HTR-8/SVneo (cell line): ENCODE measurements at regions not wholly inside any gene's neighbourhood (a gene's known extent, or its start where the extent isn't known, plus 50 kb on each side); places are given as distances from the start of the nearest gene placed in this dataset.
A peak's percentile ranks its signal among the peaks of the same experiment; 100 is the strongest.

Experiments
- DNase-seq: peaks from one replicate; pipeline ENCODE4 v3.0.0; 2011; ENCODE audit warnings: low spot score, mixed read lengths; ENCODE audit not compliant: insufficient read length
- FAIRE-seq: peaks from 2 replicates; lab custom pipeline; 2011; peaks lifted over from hg19 to GRCh38; lab: Jason Lieb, UNC

DNA sequence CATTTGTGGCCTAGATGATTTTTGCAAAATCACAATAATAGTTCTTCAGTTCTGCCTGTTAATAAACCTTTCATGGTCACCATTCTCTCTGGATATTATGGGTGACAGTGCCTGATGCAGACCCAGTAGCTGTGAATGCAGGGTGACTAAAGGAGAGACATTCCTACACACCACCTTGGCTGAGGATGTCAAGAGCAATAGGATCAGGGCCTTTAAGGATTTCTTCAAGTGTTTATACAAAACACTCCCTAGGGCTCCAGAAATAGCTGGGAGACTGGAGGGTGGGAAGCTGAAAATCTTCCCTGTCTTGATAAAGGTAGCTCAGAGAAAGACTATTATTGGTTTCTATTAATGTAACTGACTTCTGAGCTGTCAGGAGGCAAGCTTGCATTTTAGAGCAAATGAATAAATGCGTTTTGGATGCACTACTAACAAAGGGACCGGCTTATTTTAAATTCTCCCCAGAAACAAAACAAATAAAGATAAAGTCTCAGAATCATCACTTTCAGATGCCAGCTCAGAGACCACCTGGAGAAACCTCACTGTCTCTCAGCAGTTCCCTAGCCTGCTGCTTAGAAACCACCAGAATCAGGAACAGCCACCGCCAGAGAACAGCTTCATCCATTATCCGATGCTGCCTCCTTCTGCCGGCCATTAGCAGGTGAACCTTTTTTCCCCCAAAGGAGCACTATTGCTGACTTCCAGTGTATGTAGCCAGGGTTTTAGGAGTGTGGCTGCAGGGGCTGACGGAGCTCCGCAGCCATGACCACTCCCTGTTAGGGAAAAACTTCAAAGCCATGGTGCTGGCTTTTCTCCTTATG lies 171.4 kb upstream of the DYNLRB2 start:
- FAIRE-seq (no peak), DNase-seq (peak; percentile 39)

DNA sequence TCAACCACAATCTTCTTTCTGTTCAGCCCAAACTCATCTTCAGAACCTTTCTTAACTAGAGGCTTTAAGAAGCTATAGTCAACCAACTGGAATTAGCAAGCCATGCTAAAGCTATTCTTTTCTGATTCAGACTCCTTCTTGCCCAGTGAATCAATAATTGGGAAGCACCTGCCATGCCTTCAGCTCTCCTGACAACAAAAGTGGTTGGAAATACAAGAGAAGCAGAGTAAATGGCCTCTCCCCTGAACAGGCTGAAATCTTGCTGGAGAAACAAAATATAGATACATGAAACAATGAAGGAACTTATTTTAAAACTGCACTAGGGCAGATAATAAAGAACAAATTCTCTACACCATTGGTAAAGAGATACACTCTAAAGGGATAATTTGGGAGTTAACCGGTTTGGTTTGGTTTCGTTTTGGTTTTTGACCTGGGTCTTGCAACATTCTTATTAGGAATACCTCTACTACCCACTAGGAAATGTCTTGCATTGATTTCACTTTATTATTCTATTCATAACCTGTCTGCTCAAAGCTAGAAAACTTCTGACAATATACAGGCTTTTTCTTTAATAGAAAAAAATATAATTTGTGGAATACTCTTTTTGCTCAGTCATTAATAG lies 173.6 kb upstream of the DYNLRB2 start:
- FAIRE-seq (no peak), DNase-seq (no peak)

DNA sequence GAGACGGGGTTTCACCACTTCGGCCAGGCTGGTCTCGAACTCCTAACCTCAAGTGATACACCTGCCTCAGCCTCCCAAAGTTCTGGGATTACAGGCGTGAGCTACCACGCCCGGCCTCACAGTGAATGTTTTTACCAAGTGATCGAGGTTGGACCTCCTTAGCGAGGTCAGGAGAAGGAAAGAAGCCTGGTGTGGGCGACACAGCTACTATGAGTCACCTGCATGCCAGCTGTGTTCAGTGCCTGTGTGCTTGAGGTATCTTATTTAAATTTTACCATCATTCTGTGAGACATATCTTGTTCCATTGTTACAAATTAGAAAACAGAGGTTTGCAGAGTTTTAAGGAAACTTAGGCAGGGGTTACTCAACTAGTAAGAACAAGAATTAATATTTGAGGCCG lies 174.8 kb upstream of the DYNLRB2 start:
- no peak for FAIRE-seq
- DNase-seq = no peak

GRCh38 chr16:80362816-80363215 lies 178.0 kb upstream of the DYNLRB2 start:
- DNase-seq (no peak), FAIRE-seq (peak; percentile 26)

DNA sequence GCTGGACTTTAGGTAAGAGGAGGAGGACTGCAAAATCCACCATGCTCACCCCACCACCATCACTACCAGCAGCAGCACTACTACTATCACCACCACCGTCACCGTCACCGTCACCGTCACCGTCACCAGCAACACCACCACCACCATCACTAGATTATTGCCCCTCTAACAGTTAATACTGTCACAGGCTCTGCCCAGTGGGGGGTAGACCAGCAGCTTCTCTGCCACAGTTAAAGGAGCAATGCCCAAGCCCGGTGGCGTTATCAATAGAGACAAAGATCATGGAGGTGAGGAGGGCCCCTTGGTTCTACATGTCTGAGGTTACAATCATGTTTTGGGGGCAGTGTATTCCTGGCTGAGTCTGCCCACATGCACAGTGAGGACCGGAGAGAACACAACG lies 184.4 kb upstream of the DYNLRB2 start:
- FAIRE-seq (peak; percentile 57), DNase-seq (no peak)

DNA sequence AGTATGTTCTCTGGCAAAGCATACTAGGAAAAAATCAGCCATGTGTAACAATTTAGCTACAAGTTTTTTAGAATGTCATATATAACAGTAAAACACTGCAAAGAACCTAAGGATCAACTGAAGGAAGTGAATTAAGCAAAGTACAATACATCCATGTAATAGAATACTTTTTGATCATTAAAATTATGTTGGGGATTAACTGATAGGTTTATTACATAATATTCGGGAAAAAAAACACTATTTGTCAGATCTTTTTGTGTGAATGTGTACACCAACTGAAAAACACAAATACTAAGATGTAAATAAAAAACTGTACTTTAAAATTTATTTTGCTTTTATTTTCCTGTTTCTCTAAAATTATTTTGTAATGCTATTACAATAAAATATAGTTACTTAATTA lies 185.5 kb upstream of the DYNLRB2 start:
- FAIRE-seq (no peak), DNase-seq (no peak)

GRCh38 chr16:80350061-80350460 lies 190.7 kb upstream of the DYNLRB2 start:
- DNase-seq (no peak), FAIRE-seq (no peak)

DNA sequence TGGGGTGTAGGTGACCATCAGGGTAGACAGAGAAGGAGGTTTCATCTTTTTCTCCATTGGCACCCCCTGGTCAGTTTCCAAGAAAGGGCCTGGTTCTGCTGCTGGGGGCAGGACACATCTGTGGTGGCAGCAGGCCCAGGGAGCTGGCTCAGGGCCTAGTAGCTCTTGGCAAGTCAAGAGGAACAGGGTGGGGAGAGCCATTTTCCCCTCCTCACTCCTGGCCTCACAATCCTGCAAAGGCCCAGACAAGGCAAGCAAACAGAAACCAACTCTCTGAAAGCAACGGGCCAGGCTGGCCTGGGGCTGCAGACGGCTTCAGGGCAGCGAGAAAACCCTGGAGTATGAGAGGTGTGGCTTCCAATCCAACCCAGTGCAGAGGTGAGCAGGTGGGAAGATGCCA lies 192.9 kb upstream of the DYNLRB2 start:
- FAIRE-seq (no peak), DNase-seq (no peak)

DNA sequence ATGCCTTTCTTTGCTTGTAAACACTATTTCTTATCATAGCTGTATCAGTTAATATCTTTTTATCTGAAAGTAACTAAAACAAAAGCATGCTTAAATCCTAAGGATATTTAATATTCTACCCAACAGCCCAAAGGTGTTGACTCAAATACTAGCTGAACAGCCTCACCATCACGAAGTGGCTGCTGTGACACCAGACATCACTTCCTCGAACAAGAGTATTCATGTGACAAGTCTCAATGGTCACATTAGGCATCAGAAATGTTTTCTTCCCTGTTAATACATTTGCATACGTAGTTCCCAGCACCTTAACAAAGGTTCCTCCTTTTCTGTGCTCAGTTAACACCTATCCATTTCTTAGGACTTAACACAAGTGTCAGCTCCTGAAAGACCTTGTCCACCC lies 193.8 kb upstream of the DYNLRB2 start:
- no peak for FAIRE-seq

GRCh38 chr16:80346111-80346632 lies 194.6 kb upstream of the DYNLRB2 start:
- DNase-seq (no peak), FAIRE-seq (no peak)

More for the DNA sequence above, 193.8 kb upstream of the DYNLRB2 start:
- no peak for DNase-seq

- DNase-seq = no peak
- no peak for FAIRE-seq
Observed at GRCh38 chr16:80345701-80346100, 195.1 kb upstream of the DYNLRB2 start.

GRCh38 chr16:80344570-80344969 lies 196.2 kb upstream of the DYNLRB2 start:
- peak; percentile 58 for FAIRE-seq
- no peak for DNase-seq

GRCh38 chr16:80341263-80341662 lies 199.5 kb upstream of the DYNLRB2 start:
- DNase-seq (no peak), FAIRE-seq (no peak)

- FAIRE-seq (no peak), DNase-seq (no peak)
Observed at GRCh38 chr16:80337786-80338185, 203.0 kb upstream of the DYNLRB2 start.

GRCh38 chr16:80330803-80331202 lies 210.0 kb upstream of the DYNLRB2 start:
- DNase-seq (no peak), FAIRE-seq (no peak)

DNA sequence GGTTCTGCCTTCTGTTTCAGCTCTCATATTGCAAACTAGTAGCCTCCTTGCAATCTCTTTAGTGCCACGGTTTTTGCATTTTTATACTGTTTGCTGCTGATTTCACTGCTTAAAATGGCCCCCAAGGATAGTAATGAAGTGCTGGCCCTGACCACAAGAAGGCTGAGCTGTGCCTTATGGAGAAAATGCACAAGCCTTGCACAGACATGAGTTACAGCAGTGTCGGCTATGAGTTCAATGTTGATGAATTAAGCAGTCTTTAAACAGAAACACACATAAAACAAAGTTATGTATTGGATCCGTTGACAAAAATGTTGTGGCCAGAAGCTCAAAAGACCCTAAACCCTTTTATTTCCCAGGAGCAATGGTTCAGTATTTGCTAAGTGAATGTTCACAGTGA lies 210.6 kb upstream of the DYNLRB2 start:
- peak; percentile 40 for FAIRE-seq

GRCh38 chr16:80327740-80328139 lies 213.1 kb upstream of the DYNLRB2 start:
- FAIRE-seq = no peak
- no peak for DNase-seq

More for the DNA sequence above, 210.6 kb upstream of the DYNLRB2 start:
- DNase-seq = no peak

DNA sequence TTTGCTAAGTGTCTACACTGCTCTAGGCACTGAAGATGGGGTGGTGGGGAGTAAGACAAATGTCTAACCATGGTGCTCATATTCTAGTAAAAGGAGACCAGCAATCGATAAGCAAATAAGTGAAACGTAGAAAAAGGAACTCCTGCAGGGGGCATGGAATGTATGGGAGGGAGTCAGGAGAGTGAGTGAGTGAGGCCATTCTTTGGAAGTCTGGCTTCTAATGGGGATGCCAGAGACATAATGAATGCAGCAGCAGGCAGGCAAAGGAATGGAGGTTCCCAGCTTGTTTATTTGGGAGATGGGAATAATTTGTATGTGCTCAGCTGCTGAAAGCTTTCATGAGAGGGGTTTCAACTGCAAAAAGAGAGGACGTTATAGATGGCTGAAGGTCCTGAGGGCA lies 216.4 kb upstream of the DYNLRB2 start:
- no peak for FAIRE-seq
- no peak for DNase-seq

DNA sequence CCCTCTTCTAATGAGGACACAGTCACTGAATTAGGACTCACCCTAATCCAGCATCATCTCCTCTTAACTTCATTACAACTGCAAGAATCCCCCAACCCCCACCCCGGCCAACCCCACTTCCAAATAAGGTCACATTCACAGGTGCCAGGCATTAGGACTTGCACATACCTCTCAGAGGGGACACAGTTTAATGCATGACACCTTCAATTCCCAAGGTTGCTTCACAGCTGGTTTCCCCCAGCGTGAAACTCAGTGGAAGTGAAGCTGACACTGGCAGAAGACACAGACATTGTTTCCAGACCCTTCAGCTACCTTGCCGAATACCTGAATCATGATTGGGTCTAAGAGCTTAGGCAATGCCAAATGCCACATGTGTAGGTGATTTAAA lies 217.0 kb upstream of the DYNLRB2 start:
- FAIRE-seq = no peak
- no peak for DNase-seq

- no peak for DNase-seq
- peak; percentile 55 for FAIRE-seq
Observed at GRCh38 chr16:80323187-80323807, 217.5 kb upstream of the DYNLRB2 start.

DNA sequence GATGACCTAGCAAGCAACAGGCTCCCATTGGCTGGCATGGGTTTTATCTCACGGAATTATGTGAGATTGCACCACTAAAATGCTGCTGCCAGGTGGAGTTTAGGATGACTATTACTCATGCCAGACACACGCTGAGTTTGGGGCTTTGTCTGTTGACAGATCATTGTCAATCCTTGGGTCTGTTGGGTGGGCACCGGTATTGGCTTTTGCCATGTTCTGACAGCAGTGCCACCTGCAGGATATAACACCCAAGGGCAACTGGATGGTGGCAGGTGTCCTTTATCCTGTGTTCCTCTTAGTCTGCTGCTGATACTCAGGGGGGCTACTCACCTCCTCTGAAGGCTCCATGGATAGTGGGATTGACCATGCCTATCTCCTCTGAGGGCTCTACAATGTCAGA lies 221.6 kb upstream of the DYNLRB2 start:
- DNase-seq (peak; percentile 54), FAIRE-seq (peak; percentile 94)
